ENCODE measurements at regions not wholly inside any gene's neighbourhood (a gene's known extent, or its start where the extent isn't known, plus 50 kb on each side); places are given as distances from the start of the nearest gene placed in this dataset.

- DNase-seq (ENCODE audit: low spot score): no peak
- no peak for TF ChIP-seq CTCF (conservative IDR thresholded peaks at IDR 0.05; ENCODE audit: low read depth)
- H3K27ac ChIP-seq: no peak overlapping the region
- POLR2A ChIA-PET (ENCODE audit: low non-redundant PET): no interaction called here
- CTCF ChIA-PET: no interaction called here
These were observed 149.3 kb downstream of the TGFB2 start for GRCh38 chr1:218494449-218494852.

GRCh38 chr1:218495931-218496330 lies 150.8 kb downstream of the TGFB2 start:
- ChIA-PET CTCF (no interaction called here), POLR2A (ENCODE audit: low non-redundant PET) (no interaction called here)
- no peak for TF ChIP-seq CTCF (conservative IDR thresholded peaks at IDR 0.05; ENCODE audit: low read depth)
- DNase-seq (ENCODE audit: low spot score): no peak
- no peak overlapping the region for H3K27ac ChIP-seq

DNA sequence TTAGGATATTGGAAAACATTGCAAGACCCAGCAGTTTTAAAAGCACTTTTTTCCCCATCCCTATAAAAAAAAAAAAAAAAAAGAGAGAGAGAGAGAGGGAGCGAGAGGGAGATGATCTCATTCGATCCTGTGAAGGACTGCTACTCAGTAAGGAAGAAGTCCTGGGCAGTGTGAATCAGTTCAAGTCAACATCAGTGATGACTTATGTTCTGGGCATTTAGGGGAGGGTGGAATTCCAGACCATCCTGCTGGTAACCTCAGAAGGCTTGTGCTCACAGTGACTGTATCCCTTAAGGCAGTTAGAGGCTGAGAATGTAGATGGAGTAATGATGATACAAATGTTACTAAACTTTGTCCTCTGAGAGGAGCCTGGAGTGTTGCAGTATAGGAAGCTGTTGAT lies 151.4 kb downstream of the TGFB2 start:
- TF ChIP-seq CTCF (conservative IDR thresholded peaks at IDR 0.05; ENCODE audit: low read depth): no peak
- ChIA-PET CTCF (no interaction called here), POLR2A (ENCODE audit: low non-redundant PET) (no interaction called here)
- H3K27ac ChIP-seq: no peak overlapping the region
- peak; percentile 91 for DNase-seq (ENCODE audit: low spot score)

DNA sequence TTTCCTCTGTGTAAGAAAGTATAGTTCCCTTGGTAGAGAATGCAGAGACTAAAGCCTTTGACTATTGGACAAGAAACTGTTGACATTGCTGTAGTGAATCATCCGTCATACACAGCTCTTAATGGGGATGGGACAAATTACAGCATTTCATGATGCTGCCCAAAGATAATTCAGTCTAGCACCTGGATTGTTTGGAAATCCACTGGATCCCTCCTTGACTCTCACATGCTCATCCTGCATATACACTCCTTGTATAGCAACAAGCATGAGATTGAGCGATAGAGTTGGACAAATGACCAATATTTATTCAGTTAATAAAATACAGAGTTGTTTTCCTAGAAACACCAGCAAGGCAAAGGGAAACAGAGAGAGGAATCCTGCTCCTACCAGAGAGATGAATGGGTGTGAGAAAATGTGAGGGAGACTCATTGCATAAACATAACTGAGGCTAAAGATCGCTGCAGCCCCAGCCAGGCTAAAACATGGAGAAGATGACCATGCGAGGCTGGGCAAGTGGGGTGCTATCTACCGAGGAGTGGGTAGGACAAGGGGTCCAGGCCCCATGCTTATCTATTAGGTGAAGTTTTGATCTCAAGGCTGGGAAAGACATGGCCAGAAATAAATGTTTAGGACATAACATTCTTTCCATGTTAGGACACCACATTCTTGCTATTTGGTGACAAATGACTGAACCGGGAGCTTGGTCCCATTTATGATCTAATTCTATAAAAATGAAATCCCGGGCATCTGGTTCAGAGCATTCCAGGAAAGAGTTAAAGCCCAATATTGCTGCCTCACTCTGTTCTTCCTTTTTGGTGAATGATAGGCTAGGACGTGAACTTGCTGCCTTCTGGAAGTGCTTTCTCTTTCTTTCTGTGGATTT lies 153.2 kb downstream of the TGFB2 start:
- POLR2A ChIA-PET (ENCODE audit: low non-redundant PET): no interaction called here

DNA sequence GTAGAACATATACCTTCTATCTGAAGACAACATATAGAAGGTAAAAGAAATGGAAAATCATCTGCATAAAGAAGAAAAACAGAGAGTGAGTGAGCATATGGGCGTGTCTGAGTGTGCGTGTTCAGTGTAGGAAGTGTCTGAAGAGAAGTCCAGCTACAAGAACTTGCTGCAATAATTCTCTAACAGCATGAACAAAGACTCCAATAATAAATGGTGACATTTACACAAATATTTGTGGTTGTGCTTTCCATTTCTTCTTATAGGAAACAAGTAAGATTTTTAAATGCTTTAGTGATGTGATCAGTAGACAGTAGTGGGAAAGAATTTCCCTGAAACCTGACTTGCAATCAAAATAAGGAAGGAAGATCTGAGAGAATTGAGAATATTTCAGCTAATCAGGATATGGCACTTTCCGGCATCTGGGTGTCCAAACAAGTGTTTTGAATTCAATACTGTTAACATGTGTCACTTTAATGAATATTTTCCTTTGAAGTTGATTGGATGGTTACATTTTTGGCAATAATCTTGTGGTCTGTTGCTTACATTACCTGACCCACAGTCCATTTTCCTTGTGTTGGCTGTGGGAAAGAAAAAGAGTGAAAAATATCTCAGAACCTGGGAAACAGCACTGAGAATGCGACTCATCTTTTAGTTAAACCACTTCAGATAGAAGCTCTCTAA lies 154.0 kb downstream of the TGFB2 start:
- H3K27ac ChIP-seq: no peak overlapping the region
- ChIA-PET CTCF (interaction anchor here (0.7 kb wide), 1 partner anchor 47 kb away, joined by 3 read pairs; no protein-coding TSS in a partner anchor), POLR2A (ENCODE audit: low non-redundant PET) (no interaction called here)
- no peak for DNase-seq (ENCODE audit: low spot score)
- TF ChIP-seq CTCF (conservative IDR thresholded peaks at IDR 0.05; ENCODE audit: low read depth): no peak

More for the DNA sequence above, 153.2 kb downstream of the TGFB2 start:
- no peak for DNase-seq (ENCODE audit: low spot score)
- H3K27ac ChIP-seq: no peak overlapping the region
- no peak for TF ChIP-seq CTCF (conservative IDR thresholded peaks at IDR 0.05; ENCODE audit: low read depth)
- CTCF ChIA-PET: interaction anchor here (0.8 kb wide), 1 partner anchor 1055 kb away, joined by 3 read pairs; no protein-coding TSS in a partner anchor

DNA sequence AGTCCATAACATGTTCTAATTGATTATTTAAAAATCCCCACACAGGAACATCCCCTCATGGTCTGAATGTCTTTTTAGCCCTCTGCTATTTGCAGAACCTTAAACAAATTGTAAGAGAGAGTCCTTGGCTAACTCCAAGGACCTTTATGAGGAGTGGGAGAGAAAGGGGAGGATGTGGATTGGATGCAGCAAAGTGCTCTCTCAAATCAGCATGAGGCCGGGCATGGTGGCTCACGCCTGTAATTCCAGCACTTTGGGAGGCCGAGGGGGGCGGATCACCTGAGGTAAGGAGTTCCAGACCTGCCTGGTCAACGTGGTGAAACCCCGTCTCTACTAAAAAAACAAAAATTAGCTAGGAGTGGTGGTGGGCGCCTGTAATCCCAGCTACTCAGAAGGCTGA lies 154.8 kb downstream of the TGFB2 start:
- no peak overlapping the region for H3K27ac ChIP-seq
- POLR2A ChIA-PET (ENCODE audit: low non-redundant PET): no interaction called here
- CTCF ChIA-PET: interaction anchor here (0.7 kb wide), 1 partner anchor 9 kb away, joined by 3 read pairs; no protein-coding TSS in a partner anchor
- no peak for TF ChIP-seq CTCF (conservative IDR thresholded peaks at IDR 0.05; ENCODE audit: low read depth)
- DNase-seq (ENCODE audit: low spot score): no peak
